Tibial nerve (tissue), 4 donors: ENCODE measurements at regions not wholly inside any gene's neighbourhood (a gene's known extent, or its start where the extent isn't known, plus 50 kb on each side); places are given as distances from the start of the nearest gene placed in this dataset.

Source experiments
- DNase-seq, 2 donors: peaks; one replicate each; pipeline ENCODE4 v3.0.0-alpha.2; 2019; ENCODE audit warnings: low spot score in 2 of 2
- H3K27ac ChIP-seq, 4 donors: fragments of 200-600 bp; sonication (generic) in 3 of 4; one replicate each; pipeline ENCODE4 v1.5.1; 2017 to 2019; ENCODE audit warnings: mild to moderate bottlenecking in 1 of 4
- H3K27me3 ChIP-seq, 2 donors: fragments of 200-600 bp; sonication (generic) in 1 of 2; one replicate each; pipeline versions ENCODE4 v1.5.1 to v1.6.0; 2017 to 2019
- H3K36me3 ChIP-seq, 3 donors: fragments of 200-600 bp; sonication (generic); one replicate each; pipeline ENCODE4 v1.5.1; 2018 to 2019
- H3K4me1 ChIP-seq, 4 donors: fragments of 200-600 bp; sonication (generic) in 3 of 4; one replicate each; pipeline ENCODE4 v1.5.1; 2017 to 2019
- H3K4me3 ChIP-seq, 4 donors: fragments of 200-600 bp; sonication (generic) in 3 of 4; one replicate each; pipeline ENCODE4 v1.5.1; 2017 to 2019; ENCODE audit warnings: mild to moderate bottlenecking in 1 of 4, moderate library complexity in 1 of 4
- H3K9me3 ChIP-seq, 4 donors: fragments of 200-600 bp; sonication (generic) in 3 of 4; one replicate each; pipeline ENCODE4 v1.5.1; 2017 to 2019
- EP300 ChIP-seq, 2 donors: sonication (generic); formaldehyde crosslinking; IDR thresholded peaks; one replicate each; pipeline ENCODE4 v1.6.1; 2017; ENCODE audit warnings: antibody characterized with exemption in 2 of 2, mild to moderate bottlenecking in 1 of 2
- POLR2A ChIP-seq, 2 donors: fragments of 450-650 bp; IDR thresholded peaks; one replicate each; pipeline ENCODE4 v1.6.1; 2017; ENCODE audit warnings: antibody characterized with exemption in 2 of 2, mild to moderate bottlenecking in 2 of 2, moderate library complexity in 2 of 2
- WGBS, 2 donors: methylation state at CpG; one replicate each; pipeline ENCODE4 v1.1.5; 2018; 5-methylcytosine and 5-hydroxymethylcytosine counted together
- TF ChIP-seq, protein P1 (sequence below), 5 experiments: fragments of 200-600 bp in 3 of 5; fragments of 450-650 bp in 2 of 5; sonication (generic) in 3 of 5; IDR thresholded peaks; one replicate each; pipeline ENCODE4 v1.5.1; 2016 to 2019; ENCODE audit warnings: antibody characterized with exemption in 5 of 5, mild to moderate bottlenecking in 3 of 5, moderate library complexity in 2 of 5

DNA sequence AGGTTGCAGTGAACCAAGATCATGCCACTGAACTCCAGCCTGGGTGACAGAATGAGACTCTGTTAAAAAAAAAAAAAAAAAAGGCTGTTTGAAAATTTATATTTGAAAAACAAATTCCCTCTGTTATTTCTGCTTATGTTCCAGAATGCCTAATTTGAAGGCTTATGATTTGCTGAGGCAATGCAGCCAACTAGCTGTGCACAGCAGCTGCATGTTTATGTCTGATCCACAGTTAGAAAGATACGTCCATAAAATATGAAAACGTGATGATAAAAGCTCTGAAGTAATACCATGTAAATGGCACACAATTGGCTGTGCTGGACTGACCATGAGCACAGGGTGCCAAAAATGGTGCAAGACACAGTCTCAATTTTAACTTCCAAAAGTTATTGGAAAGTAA, 453.2 kb downstream of the TUSC1 start:
- TF ChIP-seq, protein P1, sequence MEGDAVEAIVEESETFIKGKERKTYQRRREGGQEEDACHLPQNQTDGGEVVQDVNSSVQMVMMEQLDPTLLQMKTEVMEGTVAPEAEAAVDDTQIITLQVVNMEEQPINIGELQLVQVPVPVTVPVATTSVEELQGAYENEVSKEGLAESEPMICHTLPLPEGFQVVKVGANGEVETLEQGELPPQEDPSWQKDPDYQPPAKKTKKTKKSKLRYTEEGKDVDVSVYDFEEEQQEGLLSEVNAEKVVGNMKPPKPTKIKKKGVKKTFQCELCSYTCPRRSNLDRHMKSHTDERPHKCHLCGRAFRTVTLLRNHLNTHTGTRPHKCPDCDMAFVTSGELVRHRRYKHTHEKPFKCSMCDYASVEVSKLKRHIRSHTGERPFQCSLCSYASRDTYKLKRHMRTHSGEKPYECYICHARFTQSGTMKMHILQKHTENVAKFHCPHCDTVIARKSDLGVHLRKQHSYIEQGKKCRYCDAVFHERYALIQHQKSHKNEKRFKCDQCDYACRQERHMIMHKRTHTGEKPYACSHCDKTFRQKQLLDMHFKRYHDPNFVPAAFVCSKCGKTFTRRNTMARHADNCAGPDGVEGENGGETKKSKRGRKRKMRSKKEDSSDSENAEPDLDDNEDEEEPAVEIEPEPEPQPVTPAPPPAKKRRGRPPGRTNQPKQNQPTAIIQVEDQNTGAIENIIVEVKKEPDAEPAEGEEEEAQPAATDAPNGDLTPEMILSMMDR (IDR thresholded peaks at IDR 0.05), result no peak
- TF ChIP-seq POLR2A (IDR thresholded peaks at IDR 0.05) (no peak), EP300 (IDR thresholded peaks at IDR 0.05) (no peak)
- Histone ChIP-seq H3K4me3 (no peak overlapping the region), H3K27ac (no peak overlapping the region), H3K36me3 (no peaks in the 10 kb centered on the region), H3K9me3 (no peaks in the 10 kb centered on the region), H3K27me3 (no peaks in the 10 kb centered on the region), H3K4me1 (no peaks in the 10 kb centered on the region)
- 79 to 89% methylated on average over 2 of the region's 2 CpGs for WGBS, 2 donors
- DNase-seq, result no peak

DNA sequence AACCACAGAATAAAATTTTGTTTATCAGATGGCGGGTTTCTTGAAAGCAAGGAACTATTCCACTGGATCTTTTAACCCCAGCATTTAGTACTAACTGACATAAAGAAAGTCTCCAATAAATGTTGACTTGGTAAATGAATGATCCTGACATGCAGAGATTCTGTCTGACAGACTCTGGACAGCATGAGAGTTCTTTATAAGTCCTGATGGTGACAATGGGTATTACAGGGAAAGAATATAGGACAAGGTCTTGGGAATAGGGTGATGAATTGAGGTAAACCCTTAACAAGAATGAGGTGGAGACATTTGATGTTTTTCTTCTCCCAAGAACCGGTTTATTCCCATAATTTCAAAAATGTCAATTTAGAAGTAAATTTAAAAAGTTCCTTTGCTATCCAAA, 453.9 kb downstream of the TUSC1 start:
- no peaks in the 10 kb centered on the region for H3K4me1 ChIP-seq
- 90 to 93% methylated on average over 2 of the region's 2 CpGs for WGBS, 2 donors
- no peak for DNase-seq
- H3K4me3 ChIP-seq, result no peak overlapping the region
- H3K36me3 ChIP-seq, result no peaks in the 10 kb centered on the region
- TF ChIP-seq, protein P1 (IDR thresholded peaks at IDR 0.05), result no peak
- no peak for TF ChIP-seq POLR2A (IDR thresholded peaks at IDR 0.05)
- TF ChIP-seq EP300 (IDR thresholded peaks at IDR 0.05), result no peak
- no peaks in the 10 kb centered on the region for H3K9me3 ChIP-seq
- H3K27me3 ChIP-seq, result no peaks in the 10 kb centered on the region
- H3K27ac ChIP-seq, result no peak overlapping the region

DNA sequence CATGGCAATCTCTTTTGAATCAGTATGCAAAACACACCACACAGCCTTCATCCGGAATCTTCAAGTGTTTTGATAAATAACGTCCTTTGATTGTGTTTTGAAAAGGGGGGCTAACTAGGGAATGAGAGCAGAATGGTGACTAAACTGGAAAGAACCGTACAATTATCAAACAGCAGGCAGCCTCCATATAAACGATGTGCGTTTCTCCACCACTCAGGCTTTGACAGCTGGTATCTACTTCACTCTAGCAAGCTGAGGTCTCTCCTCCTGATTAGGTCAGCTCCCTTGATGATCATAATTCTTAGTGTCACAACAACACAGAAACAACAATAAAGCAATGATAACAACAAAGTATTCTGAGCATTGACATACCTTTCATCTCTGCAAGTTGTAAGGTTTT, 465.9 kb downstream of the TUSC1 start:
- H3K9me3 ChIP-seq, result no peaks in the 10 kb centered on the region
- DNase-seq, result no peak
- no peak overlapping the region for H3K4me3 ChIP-seq
- WGBS, 2 donors, result 30 to 45% methylated on average over 5 of the region's 5 CpGs
- no peaks in the 10 kb centered on the region for H3K36me3 ChIP-seq
- TF ChIP-seq POLR2A (IDR thresholded peaks at IDR 0.05) (no peak), EP300 (IDR thresholded peaks at IDR 0.05) (no peak)
- TF ChIP-seq, protein P1 (IDR thresholded peaks at IDR 0.05), result no peak
- H3K27ac ChIP-seq, result no peak overlapping the region
- H3K27me3 ChIP-seq, result no peaks in the 10 kb centered on the region
- no peaks in the 10 kb centered on the region for H3K4me1 ChIP-seq

DNA sequence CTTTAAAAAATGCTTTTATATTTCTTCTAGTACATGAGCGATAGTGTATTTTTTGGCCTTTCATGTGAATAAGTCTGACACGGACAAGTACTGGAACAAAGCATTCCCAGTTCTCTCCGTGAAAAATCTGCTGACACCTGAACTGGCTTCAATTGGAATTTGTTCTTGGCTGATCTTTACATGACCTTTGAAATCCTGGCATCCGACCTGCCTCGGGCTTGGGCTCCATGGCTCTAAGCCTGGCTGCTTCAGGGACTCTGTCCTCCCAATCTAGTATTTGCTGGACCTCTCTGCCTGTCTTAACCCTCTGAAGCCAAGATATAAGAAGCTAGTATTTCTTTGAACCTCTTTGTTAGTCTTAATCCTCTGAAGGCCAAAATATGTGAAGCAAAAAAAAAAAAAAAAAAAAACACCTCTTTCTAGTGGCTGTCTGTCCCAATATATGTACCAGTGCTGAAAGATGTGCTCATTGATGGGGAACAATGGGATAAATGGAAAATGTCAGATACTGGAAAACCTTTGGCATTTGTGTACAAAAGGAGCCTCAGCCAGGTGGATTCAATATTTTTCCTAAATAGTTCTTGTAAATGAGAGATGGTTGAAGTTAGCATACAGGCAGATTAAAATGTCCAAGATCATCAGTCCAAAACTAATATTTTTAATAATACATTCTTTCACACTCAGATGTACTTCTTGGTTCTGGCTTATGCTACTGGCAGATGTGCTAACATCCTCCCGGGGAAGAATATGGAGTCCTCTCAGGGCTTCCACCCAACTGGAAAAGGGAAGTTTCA, 470.6 kb downstream of the TUSC1 start:
- no peak overlapping the region for H3K27ac ChIP-seq
- DNase-seq, result no peak
- H3K4me3 ChIP-seq, result no peak overlapping the region
- no peaks in the 10 kb centered on the region for H3K27me3 ChIP-seq
- H3K9me3 ChIP-seq, result no peaks in the 10 kb centered on the region
- WGBS, 2 donors, result 24 to 25% methylated on average over 6 of the region's 6 CpGs
- TF ChIP-seq POLR2A (IDR thresholded peaks at IDR 0.05), result no peak
- no peak for TF ChIP-seq EP300 (IDR thresholded peaks at IDR 0.05)
- TF ChIP-seq, protein P1 (IDR thresholded peaks at IDR 0.05), result no peak
- no peaks in the 10 kb centered on the region for H3K36me3 ChIP-seq
- H3K4me1 ChIP-seq, result peaks cover 0 to 4% (median 0%) of the 10 kb centered on the region in 4 donors

DNA sequence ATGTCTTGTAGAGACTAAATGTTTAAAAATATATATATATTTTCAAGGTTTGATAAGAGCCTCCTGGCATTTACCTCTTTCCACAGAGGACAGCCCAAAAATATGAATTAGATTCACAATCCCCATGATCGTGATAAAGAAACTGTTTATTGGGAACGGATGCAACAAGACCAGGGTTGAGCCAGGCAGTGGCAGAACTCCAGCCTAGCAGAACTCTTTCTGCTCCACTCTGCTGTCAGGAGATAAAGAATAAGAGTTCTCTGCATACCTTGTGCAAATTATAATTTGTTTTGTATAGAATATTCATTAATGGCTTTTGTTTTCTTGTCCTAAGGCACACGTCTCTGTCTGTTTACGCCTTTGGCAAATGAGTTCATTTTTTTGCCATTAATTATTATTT, 472.2 kb downstream of the TUSC1 start:
- TF ChIP-seq POLR2A (IDR thresholded peaks at IDR 0.05), result no peak
- no peak for TF ChIP-seq EP300 (IDR thresholded peaks at IDR 0.05)
- TF ChIP-seq, protein P1 (IDR thresholded peaks at IDR 0.05), result no peak
- Histone ChIP-seq H3K4me3 (no peak overlapping the region), H3K27ac (no peak overlapping the region), H3K36me3 (no peaks in the 10 kb centered on the region), H3K4me1 (peaks cover 0 to 4% (median 0%) of the 10 kb centered on the region in 4 donors), H3K27me3 (no peaks in the 10 kb centered on the region), H3K9me3 (no peaks in the 10 kb centered on the region)
- WGBS, 2 donors, result 70 to 74% methylated on average over 4 of the region's 4 CpGs
- DNase-seq, result no peak
